H1 (cell line): ENCODE measurements at regions not wholly inside any gene's neighbourhood (a gene's known extent, or its start where the extent isn't known, plus 50 kb on each side); places are given as distances from the start of the nearest gene placed in this dataset.

Source experiments
- BACH1 ChIP-seq: IDR thresholded peaks from 2 replicates; pipeline ENCODE4 v1.6.1; 2012; ENCODE audit warnings: low read length, improper control_type of control experiment
- CBX5 ChIP-seq: fragments of 300-800, 300-1000 bp; sonication (generic); IDR thresholded peaks from 2 replicates; pipeline ENCODE4 v1.7.1; 2016; ENCODE audit warnings: antibody characterized with exemption, low read length, low read depth
- FOSL1 ChIP-seq: IDR thresholded peaks from 2 replicates; pipeline ENCODE4 v1.6.1; 2011; ENCODE audit warnings: mild to moderate bottlenecking, low read depth, low read length, moderate library complexity; ENCODE audit not compliant: insufficient read depth
- PHF8 ChIP-seq: fragments of 200-600 bp; sonication (generic); conservative IDR thresholded peaks from 2 replicates; pipeline ENCODE4 v1.7.1; 2012; ENCODE audit warnings: low read depth, mild to moderate bottlenecking, inconsistent platforms, low read length, moderate library complexity
- POLR2A ChIP-seq, 2 experiments: IDR thresholded peaks; 1 replicate in 1 of 2; 2 replicates in 1 of 2; pipeline ENCODE4 v1.6.1; 2011; ENCODE audit warnings: low read depth in 2 of 2, low read length in 2 of 2, mild to moderate bottlenecking in 2 of 2; ENCODE audit errors: control extremely low read depth in 1 of 2
- SIN3A ChIP-seq, 2 experiments: IDR thresholded peaks in 1 of 2; conservative IDR thresholded peaks in 1 of 2; 2 replicates each; pipeline ENCODE4 v1.6.1; 2011 to 2012; ENCODE audit warnings: low read length in 2 of 2, improper control_type of control experiment in 1 of 2, low read depth in 1 of 2, mild to moderate bottlenecking in 1 of 2

DNA sequence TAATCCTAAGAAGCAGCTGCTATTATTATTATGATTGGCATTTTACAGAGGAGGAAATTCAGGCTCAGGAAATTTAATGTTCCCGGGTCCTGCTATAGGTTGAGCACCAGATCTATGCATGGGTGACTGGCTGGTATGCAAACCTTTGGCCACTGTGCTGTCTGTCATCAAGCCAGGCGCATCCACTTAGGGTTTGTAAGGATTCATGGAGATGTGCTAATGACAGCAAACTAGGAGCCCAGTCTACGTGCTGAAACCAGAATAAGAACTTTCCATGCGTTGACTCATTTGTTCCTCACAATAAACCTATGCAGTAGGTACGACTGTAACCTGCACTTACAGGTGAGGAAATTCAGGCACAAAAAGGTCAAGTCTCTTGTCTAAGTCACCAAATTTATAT is 64.5 kb upstream of the ZMIZ1 start:
- TF ChIP-seq POLR2A (IDR thresholded peaks at IDR 0.05; ENCODE audit: control extremely low read depth in 1 of 2, low read depth in 2 of 2, low read length in 2 of 2), result no peak
- no peak for TF ChIP-seq BACH1
- TF ChIP-seq FOSL1, result no peak
- no peak for TF ChIP-seq PHF8
- no peak for TF ChIP-seq SIN3A (conservative IDR thresholded peaks at IDR 0.05 in 1 of 2, IDR thresholded peaks at IDR 0.05 in 1 of 2; ENCODE audit: low read depth in 1 of 2, low read length in 2 of 2)
- no peak for TF ChIP-seq CBX5
